Suprapubic skin (tissue), 4 donors: ENCODE measurements at regions not wholly inside any gene's neighbourhood (a gene's known extent, or its start where the extent isn't known, plus 50 kb on each side); places are given as distances from the start of the nearest gene placed in this dataset.

Experiments
- CTCF ChIP-seq, 2 donors: fragments of 200-600 bp in 1 of 2; fragments of 450-650 bp in 1 of 2; sonication (generic) in 1 of 2; IDR thresholded peaks; one replicate each; pipeline ENCODE4 v1.5.1; 2016 to 2019; ENCODE audit warnings: antibody characterized with exemption in 2 of 2, mild to moderate bottlenecking in 1 of 2, moderate library complexity in 1 of 2
- EP300 ChIP-seq: sonication (generic); formaldehyde crosslinking; IDR thresholded peaks from one replicate; pipeline ENCODE4 v1.6.1; 2017; ENCODE audit warnings: antibody characterized with exemption
- POLR2A ChIP-seq, 2 donors: fragments of 450-650 bp; IDR thresholded peaks; one replicate each; pipeline ENCODE4 v1.6.1; 2017; ENCODE audit warnings: antibody characterized with exemption in 2 of 2, mild to moderate bottlenecking in 2 of 2, moderate library complexity in 2 of 2
- POLR2AphosphoS5 ChIP-seq, 3 donors: sonication (generic); formaldehyde crosslinking; IDR thresholded peaks; one replicate each; pipeline ENCODE4 v1.6.1; 2017; ENCODE audit warnings: antibody characterized with exemption in 3 of 3

- TF ChIP-seq CTCF (IDR thresholded peaks at IDR 0.05) (no peak), POLR2A (IDR thresholded peaks at IDR 0.05) (no peak), EP300 (no peak), POLR2AphosphoS5 (IDR thresholded peaks at IDR 0.05) (no peak)
These were observed 322.8 kb downstream of the ANKRD30A start for GRCh38 chr10:37448161-37448560.
